ENCODE measurements at regions not wholly inside any gene's neighbourhood (a gene's known extent, or its start where the extent isn't known, plus 50 kb on each side); places are given as distances from the start of the nearest gene placed in this dataset.

GRCh38 chr10:43968961-43969360, 320.3 kb upstream of the ZNF32 start:
- no peak for TF ChIP-seq POLR2A (IDR thresholded peaks at IDR 0.05)
- TF ChIP-seq CTCF (IDR thresholded peaks at IDR 0.05): no peak
